Adipocyte (in vitro differentiated cells): ENCODE measurements at regions not wholly inside any gene's neighbourhood (a gene's known extent, or its start where the extent isn't known, plus 50 kb on each side); places are given as distances from the start of the nearest gene placed in this dataset.
"Not testable (repeated sequence)": the region's sequence is repeated elsewhere in the genome, so short reads cannot be mapped to it uniquely, and the experiment has no call there.

Source experiments
- DNase-seq: peaks from one replicate; pipeline ENCODE4 v3.0.0-alpha.2; 2015; ENCODE audit warnings: low read depth
- H3K27me3 ChIP-seq: replicated peaks from 2 replicates; pipeline ENCODE4 v1.7.0; 2013; ENCODE audit warnings: mild to moderate bottlenecking, low read length, moderate library complexity; ENCODE audit not compliant: control insufficient read depth, insufficient read depth
- H3K36me3 ChIP-seq: 2 replicates; pipeline ENCODE4 v1.7.0; 2013; ENCODE audit warnings: low read length, mild to moderate bottlenecking, moderate library complexity; ENCODE audit not compliant: control insufficient read depth, insufficient read depth, severe bottlenecking
- H3K4me1 ChIP-seq: 2 replicates; pipeline ENCODE4 v1.7.0; 2013; ENCODE audit warnings: mild to moderate bottlenecking, low read length, moderate library complexity; ENCODE audit not compliant: control insufficient read depth, insufficient read depth
- H3K4me3 ChIP-seq: 2 replicates; pipeline ENCODE4 v1.7.0; 2013; ENCODE audit warnings: mild to moderate bottlenecking, low read length, moderate library complexity
- H3K9ac ChIP-seq: 2 replicates; pipeline ENCODE4 v1.7.0; 2013; ENCODE audit warnings: mild to moderate bottlenecking, low read length, moderate library complexity
- H3K9me3 ChIP-seq: 2 replicates; pipeline ENCODE4 v1.7.0; 2013; ENCODE audit warnings: mild to moderate bottlenecking, low read length, moderate library complexity; ENCODE audit not compliant: control insufficient read depth

DNA sequence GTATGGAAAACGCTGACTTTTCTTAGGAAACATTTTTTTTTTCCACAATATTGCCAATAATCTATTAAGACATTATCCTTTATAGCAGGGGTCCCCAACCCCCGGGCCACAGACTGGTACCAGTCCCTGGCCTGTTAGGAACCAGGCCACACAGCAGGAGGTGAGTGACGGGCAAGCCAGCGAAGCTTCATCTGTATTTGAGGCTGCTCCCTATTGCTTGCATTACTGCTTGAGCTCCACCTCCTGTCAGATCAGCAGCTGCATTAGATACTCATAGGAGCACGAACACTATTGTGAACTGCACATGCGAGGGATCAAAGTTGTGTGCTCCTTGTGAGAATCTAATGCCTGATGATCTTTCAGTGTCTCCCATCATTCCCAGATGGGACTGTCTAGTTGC, 793.7 kb downstream of the SLITRK5 start:
- no peaks in the 10 kb centered on the region for H3K27me3 ChIP-seq
- no peaks in the 10 kb centered on the region for H3K4me1 ChIP-seq
- H3K9me3 ChIP-seq, result no peaks in the 10 kb centered on the region
- no peak overlapping the region for H3K9ac ChIP-seq
- no peak overlapping the region for H3K4me3 ChIP-seq
- no peaks in the 10 kb centered on the region for H3K36me3 ChIP-seq
- DNase-seq, result no peak

- no peaks in the 10 kb centered on the region for H3K4me1 ChIP-seq
- DNase-seq, result no peak
- no peaks in the 10 kb centered on the region for H3K27me3 ChIP-seq
- H3K9me3 ChIP-seq, result peaks cover 3% of the 10 kb centered on the region
- no peaks in the 10 kb centered on the region for H3K36me3 ChIP-seq
- no peak overlapping the region for H3K9ac ChIP-seq
- no peak overlapping the region for H3K4me3 ChIP-seq
Measured at GRCh38 chr13:88472316-88472715, 801.1 kb downstream of the SLITRK5 start.

DNA sequence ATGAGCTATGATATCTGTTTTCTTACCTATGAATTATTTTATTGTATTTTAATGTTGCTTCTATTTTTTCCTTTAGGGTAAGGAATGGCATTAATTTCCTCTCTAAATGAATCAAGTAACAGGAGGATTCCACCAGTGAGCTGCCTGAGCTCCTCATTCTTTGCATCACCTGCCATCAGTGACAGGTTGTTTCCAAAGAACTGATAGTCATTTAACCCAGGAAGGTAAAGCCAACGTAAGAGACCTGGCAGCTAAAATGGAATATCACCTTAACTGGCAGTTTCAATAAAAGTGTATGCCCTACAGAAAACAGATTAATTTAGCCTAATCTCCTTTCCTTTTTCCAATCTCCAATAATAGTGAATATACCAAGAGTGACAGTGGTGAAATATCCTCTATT, 812.0 kb downstream of the SLITRK5 start:
- no peak for DNase-seq
- Histone ChIP-seq H3K9ac (no peak overlapping the region), H3K4me3 (no peak overlapping the region), H3K36me3 (no peaks in the 10 kb centered on the region), H3K27me3 (no peaks in the 10 kb centered on the region), H3K4me1 (no peaks in the 10 kb centered on the region), H3K9me3 (peaks cover 3% of the 10 kb centered on the region)

- no peak overlapping the region for H3K4me3 ChIP-seq
- H3K27me3 ChIP-seq, result no peaks in the 10 kb centered on the region
- H3K9ac ChIP-seq, result no peak overlapping the region
- H3K36me3 ChIP-seq, result no peaks in the 10 kb centered on the region
- DNase-seq, result no peak
- H3K4me1 ChIP-seq, result no peaks in the 10 kb centered on the region
- peaks cover 61% of the 10 kb centered on the region for H3K9me3 ChIP-seq
Measured at GRCh38 chr13:88507909-88508308, 836.7 kb downstream of the SLITRK5 start.

DNA sequence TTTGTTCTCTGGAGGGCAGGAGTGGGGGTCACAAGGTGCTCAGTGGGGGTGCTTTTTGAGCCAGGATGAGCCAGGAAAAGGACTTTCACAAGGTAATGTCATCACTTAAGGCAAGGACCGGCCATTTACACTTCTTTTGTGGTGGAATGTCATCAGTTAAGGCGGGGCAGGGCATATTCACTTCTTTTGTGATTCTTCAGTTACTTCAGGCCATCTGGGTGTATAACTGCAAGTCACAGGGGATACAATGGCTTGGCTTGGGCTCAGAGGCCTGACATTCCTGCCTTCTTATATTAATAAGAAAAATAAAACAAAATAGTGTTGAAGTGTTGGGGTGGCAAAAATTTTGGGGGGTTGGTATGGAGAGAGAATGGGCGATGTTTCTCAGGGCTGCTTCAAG, 841.8 kb downstream of the SLITRK5 start:
- H3K4me3 ChIP-seq, H3K36me3 ChIP-seq, H3K4me1 ChIP-seq, H3K9ac ChIP-seq, H3K27me3 ChIP-seq, DNase-seq: not testable (repeated sequence)
- peaks cover 31% of the 10 kb centered on the region for H3K9me3 ChIP-seq

DNA sequence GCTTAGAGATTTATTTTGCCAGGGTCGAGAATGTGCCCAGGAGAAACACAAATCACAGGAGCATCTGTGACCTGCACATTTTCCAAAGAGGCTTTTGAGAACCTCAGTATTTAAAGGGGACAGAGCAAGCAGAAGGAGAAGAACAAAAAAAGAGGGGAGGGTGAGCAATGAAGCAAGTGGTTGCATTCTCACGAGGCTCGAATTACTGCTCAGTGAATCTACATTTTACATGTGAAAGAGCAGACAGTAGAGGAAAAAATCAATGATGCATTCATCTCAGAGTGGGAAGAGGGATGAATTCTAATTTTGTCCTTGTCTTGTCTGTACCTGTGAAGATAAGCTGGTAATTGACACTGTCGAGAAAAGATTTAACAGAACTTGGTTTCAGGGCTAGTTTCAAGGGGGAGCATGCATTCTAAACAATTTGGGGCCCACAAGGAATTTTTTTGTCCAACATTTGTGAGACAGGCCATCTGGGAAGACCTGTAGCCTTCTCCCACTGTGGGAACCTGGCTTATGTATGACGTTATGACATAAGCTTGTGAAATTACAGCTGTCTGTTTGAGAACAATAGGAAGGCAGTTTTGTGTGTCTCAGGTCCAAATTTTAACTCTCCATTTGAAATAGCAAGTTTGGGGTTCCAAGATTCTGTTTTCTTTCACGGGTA, 855.1 kb downstream of the SLITRK5 start:
- no peak for DNase-seq
- Histone ChIP-seq H3K36me3 (no peaks in the 10 kb centered on the region), H3K4me1 (no peaks in the 10 kb centered on the region), H3K9me3 (peaks cover 7% of the 10 kb centered on the region), H3K9ac (no peak overlapping the region), H3K4me3 (no peak overlapping the region), H3K27me3 (no peaks in the 10 kb centered on the region)

GRCh38 chr13:88526853-88527215, 855.7 kb downstream of the SLITRK5 start:
- no peak for DNase-seq
- Histone ChIP-seq H3K4me1 (no peaks in the 10 kb centered on the region), H3K4me3 (no peak overlapping the region), H3K36me3 (no peaks in the 10 kb centered on the region), H3K9ac (no peak overlapping the region), H3K9me3 (peaks cover 7% of the 10 kb centered on the region), H3K27me3 (no peaks in the 10 kb centered on the region)

- H3K4me1 ChIP-seq, result no peaks in the 10 kb centered on the region
- no peaks in the 10 kb centered on the region for H3K9me3 ChIP-seq
- no peak for DNase-seq
- no peaks in the 10 kb centered on the region for H3K36me3 ChIP-seq
- H3K9ac ChIP-seq, result no peak overlapping the region
- H3K4me3 ChIP-seq, result no peak overlapping the region
- no peaks in the 10 kb centered on the region for H3K27me3 ChIP-seq
Measured at GRCh38 chr13:88541994-88542393, 870.8 kb downstream of the SLITRK5 start.

GRCh38 chr13:88544836-88545235, 873.7 kb downstream of the SLITRK5 start:
- Histone ChIP-seq H3K9ac (no peak overlapping the region), H3K4me1 (no peaks in the 10 kb centered on the region), H3K36me3 (no peaks in the 10 kb centered on the region), H3K9me3 (no peaks in the 10 kb centered on the region), H3K4me3 (no peak overlapping the region), H3K27me3 (no peaks in the 10 kb centered on the region)
- DNase-seq, result no peak

DNA sequence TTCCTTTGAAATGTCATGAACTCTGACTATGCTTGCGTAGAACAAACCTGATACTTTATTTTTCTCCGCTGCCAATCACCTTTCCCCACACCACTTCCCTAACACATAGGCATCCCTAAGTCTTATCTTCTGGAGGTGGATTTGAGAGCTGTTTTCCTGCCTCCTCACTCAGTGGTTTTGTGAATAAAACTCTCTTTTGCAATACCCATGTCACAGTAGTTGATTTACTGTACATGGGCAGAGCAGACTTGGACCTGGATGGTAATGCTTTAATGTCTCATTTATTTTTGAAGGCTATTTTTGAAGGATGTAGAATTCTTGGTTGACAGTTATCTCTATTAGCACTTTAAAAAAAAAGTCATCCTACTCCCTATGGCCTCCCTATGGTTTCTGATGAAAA, 881.8 kb downstream of the SLITRK5 start:
- no peaks in the 10 kb centered on the region for H3K9me3 ChIP-seq
- DNase-seq, result no peak
- H3K9ac ChIP-seq, result no peak overlapping the region
- no peak overlapping the region for H3K4me3 ChIP-seq
- no peaks in the 10 kb centered on the region for H3K4me1 ChIP-seq
- H3K27me3 ChIP-seq, result no peaks in the 10 kb centered on the region
- H3K36me3 ChIP-seq, result no peaks in the 10 kb centered on the region

DNA sequence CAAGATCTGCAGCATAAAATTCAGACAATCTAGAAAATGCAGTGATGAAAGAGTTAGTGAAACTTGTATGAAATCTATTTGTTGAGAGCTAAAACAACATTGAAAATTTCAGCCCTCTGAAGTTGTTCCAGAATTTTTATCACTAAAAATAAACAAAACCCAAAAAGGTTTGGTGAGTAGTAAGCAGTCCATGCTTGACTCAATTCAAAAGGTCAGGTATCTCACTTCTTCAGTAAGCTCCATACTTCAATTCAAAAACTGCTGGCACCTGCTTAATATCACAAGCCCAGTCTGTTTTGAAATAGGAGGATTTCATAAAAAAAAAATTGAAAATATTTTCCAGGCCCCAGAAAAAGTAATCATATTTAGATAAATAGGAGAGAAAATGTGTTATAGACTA, 894.4 kb downstream of the SLITRK5 start:
- Histone ChIP-seq H3K9ac (no peak overlapping the region), H3K9me3 (no peaks in the 10 kb centered on the region), H3K4me1 (no peaks in the 10 kb centered on the region), H3K36me3 (no peaks in the 10 kb centered on the region), H3K4me3 (no peak overlapping the region), H3K27me3 (no peaks in the 10 kb centered on the region)
- no peak for DNase-seq

DNA sequence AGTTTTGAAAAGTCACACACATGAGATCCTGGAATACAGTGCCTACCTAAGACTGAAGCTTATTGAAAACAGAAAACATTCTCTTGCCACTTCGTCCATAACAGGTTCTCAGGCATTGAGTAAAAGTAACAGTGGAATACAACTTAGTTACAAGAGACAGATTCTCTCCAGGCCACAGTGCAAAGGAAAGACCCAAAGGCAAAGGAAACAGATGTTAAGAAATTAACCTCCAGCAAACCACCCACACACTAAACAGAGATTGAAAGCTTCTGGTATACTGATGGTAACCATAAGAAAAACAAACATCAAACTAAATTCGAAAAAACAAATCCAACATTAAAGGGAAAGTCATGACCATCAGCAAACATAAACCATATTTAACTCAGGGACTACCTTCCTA, 914.7 kb downstream of the SLITRK5 start:
- H3K36me3 ChIP-seq, result no peaks in the 10 kb centered on the region
- no peaks in the 10 kb centered on the region for H3K4me1 ChIP-seq
- no peak overlapping the region for H3K9ac ChIP-seq
- no peaks in the 10 kb centered on the region for H3K27me3 ChIP-seq
- no peak overlapping the region for H3K4me3 ChIP-seq
- H3K9me3 ChIP-seq, result peaks cover 5% of the 10 kb centered on the region
- DNase-seq, result no peak
